Smooth muscle cell (in vitro differentiated cells): ENCODE measurements at regions not wholly inside any gene's neighbourhood (a gene's known extent, or its start where the extent isn't known, plus 50 kb on each side); places are given as distances from the start of the nearest gene placed in this dataset.

Source experiments
- DNase-seq: peaks from one replicate; lab custom pipeline; 2025; ENCODE audit not compliant: unreplicated experiment; lab: John Stamatoyannopoulos, UW
- H2AFZ ChIP-seq: fragments of 200-600 bp; sonication (generic); 2 replicates; pipeline ENCODE4 v1.6.0; 2016; ENCODE audit warnings: antibody characterized with exemption, low read depth, mild to moderate bottlenecking
- H3F3A ChIP-seq: fragments of 200-600 bp; sonication (generic); 2 replicates; pipeline ENCODE4 v1.6.0; 2017; ENCODE audit warnings: antibody characterized with exemption, low read depth
- H3K27ac ChIP-seq: fragments of 200-600 bp; sonication (generic); 2 replicates; pipeline ENCODE4 v1.5.1; 2016; ENCODE audit warnings: low read depth, mild to moderate bottlenecking
- H3K27me3 ChIP-seq: fragments of 200-600 bp; sonication (generic); 2 replicates; pipeline ENCODE4 v1.6.1; 2016; ENCODE audit warnings: low read depth, mild to moderate bottlenecking
- H3K36me3 ChIP-seq: fragments of 200-600 bp; sonication (generic); 2 replicates; pipeline ENCODE4 v1.5.1; 2016; ENCODE audit warnings: low read depth
- H3K4me1 ChIP-seq: fragments of 200-600 bp; sonication (generic); 2 replicates; pipeline ENCODE4 v1.5.1; 2016; ENCODE audit warnings: low read depth
- H3K4me2 ChIP-seq: fragments of 200-600 bp; sonication (generic); 2 replicates; pipeline ENCODE4 v1.6.0; 2016; ENCODE audit warnings: mild to moderate bottlenecking
- H3K4me3 ChIP-seq: fragments of 200-600 bp; sonication (generic); 2 replicates; pipeline ENCODE4 v1.5.1; 2016; ENCODE audit warnings: mild to moderate bottlenecking
- H3K79me2 ChIP-seq: fragments of 200-600 bp; sonication (generic); 2 replicates; pipeline ENCODE4 v1.6.0; 2016; ENCODE audit warnings: low read depth, mild to moderate bottlenecking
- H3K9ac ChIP-seq: fragments of 200-600 bp; sonication (generic); 2 replicates; pipeline ENCODE4 v1.6.0; 2016; ENCODE audit warnings: low read depth
- H3K9me3 ChIP-seq: fragments of 200-600 bp; sonication (generic); replicated peaks from 2 replicates; pipeline ENCODE4 v1.5.1; 2016; ENCODE audit warnings: low read depth
- H4K20me1 ChIP-seq: fragments of 200-600 bp; sonication (generic); 2 replicates; pipeline ENCODE4 v1.6.0; 2016; ENCODE audit warnings: low read depth
- CTCF ChIP-seq: fragments of 200-600 bp; sonication (generic); IDR thresholded peaks from 2 replicates; pipeline ENCODE4 v1.5.1; 2017; ENCODE audit warnings: borderline replicate concordance, mild to moderate bottlenecking, antibody characterized with exemption; ENCODE audit not compliant: insufficient read depth, poor library complexity, severe bottlenecking
- WGBS: methylation state at CpG from one replicate; pipeline ENCODE4 v1.1.7; 2016; ENCODE audit warnings: low lambda C conversion rate; 5-methylcytosine and 5-hydroxymethylcytosine counted together

DNA sequence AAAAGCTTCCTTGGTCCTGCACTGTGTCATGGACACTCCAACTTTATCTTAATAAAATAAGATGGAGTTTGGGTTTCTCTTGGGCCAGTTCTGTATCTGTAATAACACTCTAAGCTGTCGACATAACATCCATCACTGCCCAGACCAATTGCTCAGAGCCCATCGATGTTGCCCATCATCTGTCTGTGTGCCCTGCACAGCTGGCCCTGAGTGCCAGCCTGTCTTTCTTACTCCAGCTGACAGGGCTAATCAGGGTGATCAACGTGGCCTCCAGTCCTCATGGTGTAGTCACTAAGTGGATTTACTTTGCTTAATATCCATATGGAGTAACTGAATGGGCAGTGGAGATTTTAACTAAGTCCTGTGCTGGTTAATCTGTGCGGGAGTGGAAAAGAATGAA lies 419.8 kb upstream of the TPM1 start:
- no peaks in the 10 kb centered on the region for H3K9me3 ChIP-seq
- no peak overlapping the region for H3K27ac ChIP-seq
- peaks cover 11% of the 10 kb centered on the region for H3F3A ChIP-seq
- H4K20me1 ChIP-seq: no peaks in the 10 kb centered on the region
- H3K9ac ChIP-seq: no peak overlapping the region
- DNase-seq: no peak
- no peak overlapping the region for H3K4me2 ChIP-seq
- whole genome bisulfite sequencing: 39% methylated on average over 4 of the region's 4 CpGs
- H3K27me3 ChIP-seq: no peaks in the 10 kb centered on the region
- no peaks in the 10 kb centered on the region for H3K36me3 ChIP-seq
- no peaks in the 10 kb centered on the region for H3K79me2 ChIP-seq
- no peak overlapping the region for H2AFZ ChIP-seq
- H3K4me1 ChIP-seq: peaks cover 6% of the 10 kb centered on the region
- no peak overlapping the region for H3K4me3 ChIP-seq
- no peak for TF ChIP-seq CTCF

DNA sequence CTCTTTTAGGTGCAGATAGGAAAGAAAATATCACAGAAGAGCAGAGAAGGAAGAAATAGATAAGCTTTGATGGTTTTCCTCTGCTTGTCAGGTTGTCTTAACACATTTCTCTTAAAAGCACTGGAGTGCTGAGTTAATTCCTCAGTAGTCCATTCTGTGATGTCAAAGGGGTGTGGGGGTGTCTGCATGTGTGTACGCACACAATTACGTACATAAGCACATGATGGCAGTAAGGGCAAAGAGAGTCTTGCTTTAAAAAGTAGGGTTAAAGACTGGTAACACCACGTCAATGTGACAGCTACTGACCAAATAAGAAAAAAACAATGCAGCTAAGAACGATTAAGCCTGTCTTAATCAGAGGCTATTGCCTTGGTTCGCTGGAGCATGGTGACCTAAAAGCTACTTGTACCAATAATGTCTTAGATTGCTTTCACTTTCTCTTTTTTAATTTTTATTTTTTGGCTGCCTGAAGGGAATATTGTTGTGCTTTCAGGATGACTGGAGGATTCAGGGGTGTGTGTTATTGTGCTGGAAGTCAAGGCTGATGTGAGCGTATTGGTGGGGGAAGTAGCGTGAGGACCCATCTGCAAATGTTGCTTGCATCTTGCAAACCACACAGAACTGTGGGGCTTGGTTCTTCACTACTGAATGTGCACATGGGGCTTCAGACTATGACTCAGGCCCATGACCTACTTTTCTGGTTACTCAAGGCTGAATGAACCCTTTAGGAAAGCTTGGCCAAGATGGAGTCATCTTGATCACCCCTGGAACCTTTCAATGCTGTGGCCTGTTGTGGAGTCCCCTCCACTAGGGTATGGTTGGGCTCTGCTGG lies 417.8 kb upstream of the TPM1 start:
- Histone ChIP-seq H3K4me1 (no peaks in the 10 kb centered on the region), H3K27me3 (no peaks in the 10 kb centered on the region), H3K36me3 (no peaks in the 10 kb centered on the region), H2AFZ (no peak overlapping the region), H3K27ac (no peak overlapping the region), H3K9ac (no peak overlapping the region), H3F3A (no peaks in the 10 kb centered on the region), H3K4me2 (no peak overlapping the region), H4K20me1 (no peaks in the 10 kb centered on the region), H3K9me3 (no peaks in the 10 kb centered on the region), H3K4me3 (no peak overlapping the region), H3K79me2 (no peaks in the 10 kb centered on the region)
- 67% methylated on average over 7 of the region's 7 CpGs for WGBS
- no peak for DNase-seq
- no peak for TF ChIP-seq CTCF

GRCh38 chr15:62625429-62626033 lies 417.0 kb upstream of the TPM1 start:
- Histone ChIP-seq H3K4me1 (no peaks in the 10 kb centered on the region), H3K79me2 (no peaks in the 10 kb centered on the region), H3K9ac (no peak overlapping the region), H3K27ac (no peak overlapping the region), H3K4me2 (no peak overlapping the region), H3F3A (no peaks in the 10 kb centered on the region), H3K9me3 (no peaks in the 10 kb centered on the region), H3K4me3 (no peak overlapping the region), H2AFZ (no peak overlapping the region), H3K36me3 (no peaks in the 10 kb centered on the region), H3K27me3 (no peaks in the 10 kb centered on the region), H4K20me1 (no peaks in the 10 kb centered on the region)
- no peak for TF ChIP-seq CTCF
- no peak for DNase-seq
- 74% methylated on average over 9 of the region's 9 CpGs for WGBS

DNA sequence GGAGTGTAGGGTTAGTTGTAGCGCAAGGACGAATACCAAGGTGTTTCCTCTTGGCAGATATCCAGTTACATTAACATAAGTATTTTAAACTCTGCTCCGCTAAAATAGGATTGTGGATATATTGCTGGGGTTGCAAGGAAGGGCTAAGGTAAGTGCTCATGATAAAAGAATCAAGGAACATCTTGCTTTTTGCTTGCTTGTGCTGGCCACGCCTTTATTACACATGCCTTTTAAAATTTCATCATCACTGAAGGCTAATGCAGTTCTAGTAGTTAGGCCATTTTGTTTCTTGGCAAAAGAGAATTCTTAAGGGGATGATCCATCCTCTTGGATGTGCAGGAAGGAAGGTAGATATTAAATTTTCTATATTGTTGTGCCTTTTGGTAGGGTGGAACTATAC lies 415.6 kb upstream of the TPM1 start:
- H3K4me3 ChIP-seq: no peak overlapping the region
- H3K27me3 ChIP-seq: no peaks in the 10 kb centered on the region
- H3F3A ChIP-seq: no peaks in the 10 kb centered on the region
- no peaks in the 10 kb centered on the region for H3K9me3 ChIP-seq
- H3K27ac ChIP-seq: no peak overlapping the region
- H3K79me2 ChIP-seq: no peaks in the 10 kb centered on the region
- no peak overlapping the region for H3K4me2 ChIP-seq
- no peak overlapping the region for H3K9ac ChIP-seq
- no peak for TF ChIP-seq CTCF
- H2AFZ ChIP-seq: no peak overlapping the region
- no peak for DNase-seq
- no peaks in the 10 kb centered on the region for H3K4me1 ChIP-seq
- H3K36me3 ChIP-seq: no peaks in the 10 kb centered on the region
- H4K20me1 ChIP-seq: no peaks in the 10 kb centered on the region
- WGBS: 96% methylated on average over 4 of the region's 4 CpGs
